Stimulated activated CD8-positive, alpha-beta memory T cell treated with anti-CD3 and anti-CD28 coated beads, Interleukin-12 subunit alpha, Interleukin-12 subunit beta, amount 100 ng/mL, for 1 hour (primary cell): ENCODE measurements at regions not wholly inside any gene's neighbourhood (a gene's known extent, or its start where the extent isn't known, plus 50 kb on each side); places are given as distances from the start of the nearest gene placed in this dataset.
"Not testable (repeated sequence)": the region's sequence is repeated elsewhere in the genome, so short reads cannot be mapped to it uniquely, and the experiment has no call there.

Experiments
- DNase-seq: peaks from one replicate; pipeline ENCODE4 v3.0.0-alpha.2; 2020; ENCODE audit warnings: low read depth

GRCh38 chr9:16278326-16278999 is 592.0 kb downstream of the BNC2 start:
- no peak for DNase-seq

- no peak for DNase-seq
Observed at GRCh38 chr9:16281707-16282106, 588.8 kb downstream of the BNC2 start.

DNA sequence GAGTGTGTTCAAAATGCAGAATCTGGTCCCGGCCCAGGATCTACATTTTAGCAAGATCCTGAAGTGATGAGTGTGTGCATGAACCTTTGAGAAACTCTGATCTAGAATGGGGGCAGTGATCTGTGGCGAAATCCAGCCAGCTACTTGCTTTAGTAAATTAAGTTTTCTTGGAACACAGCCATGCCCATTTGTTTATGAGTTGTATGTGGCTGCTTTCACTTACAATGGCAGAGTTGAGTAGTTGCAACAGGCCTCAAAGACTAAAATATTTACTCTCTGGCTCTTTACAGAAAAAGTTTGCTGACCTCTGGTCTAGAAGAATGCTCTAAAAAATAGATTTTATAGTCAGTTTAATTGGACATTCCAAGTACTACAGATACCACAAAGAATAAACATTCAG is 588.3 kb downstream of the BNC2 start:
- no peak for DNase-seq

DNA sequence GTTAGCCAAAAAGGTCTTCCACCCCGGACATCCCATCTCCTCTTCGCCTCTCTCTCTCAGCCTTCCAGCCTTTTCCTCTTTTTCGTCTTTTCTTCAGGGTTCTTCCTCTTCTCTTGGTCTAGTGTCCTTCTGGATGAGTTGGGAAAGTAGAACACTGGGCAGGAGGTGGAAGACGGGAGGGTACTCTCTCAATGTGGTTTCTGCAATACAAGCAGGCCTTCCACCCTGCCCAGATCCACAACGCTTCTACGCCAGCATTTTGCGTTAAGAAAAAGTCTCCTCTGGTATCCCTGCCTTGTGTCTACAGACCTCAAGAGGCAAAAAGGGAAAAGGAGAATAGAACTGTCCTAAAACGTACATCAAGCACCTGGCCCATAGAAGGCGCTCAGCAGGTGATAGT is 587.8 kb downstream of the BNC2 start:
- no peak for DNase-seq

GRCh38 chr9:16286160-16286559 is 584.3 kb downstream of the BNC2 start:
- no peak for DNase-seq

DNA sequence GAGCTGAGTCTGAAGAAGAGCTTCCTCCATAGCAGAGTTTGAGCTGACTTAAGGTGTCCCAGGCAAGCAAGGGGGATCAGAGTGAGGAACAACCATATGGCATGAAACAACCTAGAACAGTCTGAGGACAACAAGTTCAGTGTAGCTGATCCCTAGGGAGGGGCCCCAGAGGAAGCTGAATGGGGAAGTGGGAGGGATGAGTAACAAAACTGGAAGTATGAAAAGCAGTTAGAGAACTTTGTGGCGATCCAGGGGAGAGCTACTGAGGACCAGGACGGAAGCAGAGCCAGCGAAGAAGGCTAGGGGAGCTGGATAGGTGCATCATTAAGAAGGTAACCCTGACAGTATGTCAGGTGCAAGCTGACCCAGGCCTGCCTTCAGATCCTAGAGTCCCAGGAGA is 580.8 kb downstream of the BNC2 start:
- DNase-seq = no peak

DNA sequence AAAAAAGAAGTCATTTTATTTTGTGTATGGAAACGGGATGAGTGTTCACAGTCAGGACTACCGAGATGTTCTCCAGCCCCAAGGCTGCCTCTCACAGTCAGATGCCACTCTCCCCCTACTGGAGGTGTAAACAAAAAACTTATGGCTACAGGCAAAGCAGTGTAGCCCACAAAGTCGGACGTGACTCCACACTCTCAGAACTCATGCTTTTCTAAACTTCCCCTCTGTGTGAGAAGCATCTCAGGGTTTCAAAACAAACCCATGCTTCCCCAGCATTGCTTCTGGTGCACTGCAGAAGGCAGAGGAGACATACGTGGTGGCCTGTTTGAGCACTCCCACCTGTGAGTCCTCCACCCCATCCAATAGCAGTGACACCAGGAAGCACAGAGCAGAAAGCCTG is 580.3 kb downstream of the BNC2 start:
- DNase-seq = no peak

DNA sequence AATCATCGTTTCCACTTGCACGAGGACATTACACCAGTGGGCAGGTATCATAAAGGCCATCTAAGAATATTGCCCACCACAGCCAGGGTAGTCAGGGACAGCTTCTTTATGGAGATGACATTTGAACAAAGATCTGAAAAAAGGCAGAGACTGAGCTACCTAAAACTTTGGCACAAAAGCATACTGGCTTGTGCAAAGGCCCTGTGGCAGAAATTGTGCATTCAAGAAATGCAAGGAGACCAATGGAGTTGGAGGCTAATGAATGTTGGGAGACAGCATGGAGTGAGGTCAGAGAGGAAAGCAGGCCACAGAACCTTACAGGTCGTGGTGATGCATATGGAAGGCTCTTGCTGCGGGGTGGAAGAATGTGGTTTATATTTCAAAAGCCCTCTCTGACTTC is 578.5 kb downstream of the BNC2 start:
- no peak for DNase-seq

- no peak for DNase-seq
Observed at GRCh38 chr9:16293610-16294009, 576.9 kb downstream of the BNC2 start.

DNA sequence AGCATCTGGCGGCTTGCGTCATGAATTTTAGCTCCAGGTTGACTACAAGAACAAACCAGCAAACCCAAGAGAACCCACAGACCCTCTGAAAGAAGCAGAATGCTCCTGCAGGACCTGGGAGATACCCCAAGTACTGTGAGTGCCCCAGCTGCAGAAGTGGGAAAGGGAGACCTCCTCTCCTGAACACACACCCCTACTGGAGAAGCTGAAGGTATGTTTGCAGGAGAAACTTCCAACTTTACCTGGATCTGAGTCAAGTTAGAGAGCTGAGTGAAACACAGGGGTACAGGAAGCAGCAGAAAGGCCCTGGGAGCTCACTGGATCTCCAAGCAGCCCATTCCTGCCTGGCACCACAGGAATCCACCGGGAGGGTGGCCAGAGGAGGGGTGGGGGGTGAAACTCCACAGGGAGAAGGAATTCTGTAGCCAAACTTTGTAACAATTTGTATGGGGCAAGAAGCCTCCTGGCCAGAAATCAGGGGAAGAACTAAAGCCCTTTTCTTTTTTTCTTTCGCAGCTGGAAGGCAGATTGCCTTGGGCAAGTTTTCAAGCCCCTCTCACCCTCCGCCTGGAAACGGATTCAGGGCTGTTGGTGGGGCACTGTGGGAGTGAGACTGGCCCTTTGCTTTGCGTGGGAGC is 576.2 kb downstream of the BNC2 start:
- no peak for DNase-seq

GRCh38 chr9:16294940-16295339 is 575.5 kb downstream of the BNC2 start:
- DNase-seq = not testable (repeated sequence)

GRCh38 chr9:16299368-16299767 is 571.1 kb downstream of the BNC2 start:
- DNase-seq = not testable (repeated sequence)

DNA sequence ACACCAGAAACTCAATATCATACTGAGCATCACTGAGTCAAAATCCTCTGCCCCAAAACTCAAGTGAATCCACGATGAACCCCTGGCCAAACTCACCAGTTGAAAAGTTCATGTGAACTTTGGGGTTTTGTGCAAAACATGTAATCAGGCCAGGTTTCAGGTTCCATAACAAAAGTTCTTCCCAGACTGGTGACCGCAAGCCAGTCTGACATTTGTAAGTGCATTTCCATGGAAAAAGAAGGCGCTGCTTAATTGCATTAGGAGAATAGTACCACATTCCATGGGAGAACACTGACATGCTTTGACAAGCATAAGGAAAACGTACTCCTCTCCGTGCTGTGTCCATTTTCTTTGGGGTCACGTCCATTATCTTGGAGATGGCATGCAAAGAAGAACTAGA is 567.0 kb downstream of the BNC2 start:
- no peak for DNase-seq

DNA sequence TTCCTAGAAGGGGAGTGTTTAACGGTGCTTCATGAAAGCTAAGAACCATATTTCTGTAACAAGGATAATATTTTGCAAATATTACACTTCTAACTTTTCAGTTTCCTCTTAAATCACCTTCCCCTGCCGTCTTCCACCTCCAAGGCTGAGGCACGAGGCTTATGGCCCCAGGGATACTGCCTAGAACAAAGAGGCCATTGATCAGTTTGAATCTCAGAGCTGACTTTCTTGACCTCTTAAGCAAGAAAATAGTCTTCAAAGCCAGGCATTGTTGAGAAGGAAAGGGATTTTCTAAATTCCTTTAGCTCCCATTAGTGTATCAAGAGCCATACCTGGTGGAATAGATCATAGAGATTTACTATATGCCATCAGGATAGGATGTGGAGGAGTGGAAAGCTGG is 566.2 kb downstream of the BNC2 start:
- no peak for DNase-seq

DNA sequence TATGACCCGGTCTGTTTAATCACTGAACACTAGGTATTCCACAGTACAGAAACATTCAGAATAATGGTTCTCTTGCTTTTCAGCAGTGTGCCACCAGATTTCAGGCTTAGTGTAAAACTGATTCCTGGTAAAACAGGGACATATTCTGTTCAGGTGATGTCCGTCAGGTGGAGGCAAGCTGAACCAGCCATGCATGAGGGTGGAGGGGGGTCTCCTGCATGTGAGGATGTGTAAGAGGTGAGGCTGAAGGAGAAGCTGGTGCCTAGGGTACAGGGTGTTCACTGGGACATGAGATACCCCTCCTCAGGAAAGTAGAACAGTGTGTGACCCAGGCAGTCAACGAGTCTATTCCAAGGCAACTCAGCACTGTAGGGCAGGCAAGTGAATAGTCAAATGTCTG is 563.9 kb downstream of the BNC2 start:
- DNase-seq = no peak

DNA sequence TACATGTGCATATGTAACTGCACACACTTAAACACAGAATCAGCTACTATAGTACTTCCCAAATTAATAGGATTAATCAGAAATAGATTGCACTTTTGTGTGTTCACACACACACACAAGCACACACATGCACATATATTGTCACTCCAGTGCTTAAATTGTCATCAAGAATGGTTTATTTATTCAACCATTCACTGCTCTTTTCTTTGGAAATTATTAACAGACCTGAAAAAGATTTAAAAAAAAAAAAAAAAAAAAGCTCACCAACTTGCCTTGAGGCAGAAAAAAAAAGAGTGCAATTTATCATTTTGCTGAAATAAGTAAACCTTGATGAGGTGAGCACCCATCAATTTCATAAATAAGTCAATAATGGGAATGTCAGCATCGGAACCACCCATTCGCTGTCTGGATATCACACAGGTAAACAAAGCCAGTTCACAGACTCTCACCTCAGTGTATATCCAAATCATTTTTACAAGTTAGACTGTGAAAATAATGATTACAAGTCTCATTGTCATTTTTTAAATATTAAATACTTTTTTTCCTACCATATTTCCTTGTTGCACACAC is 562.8 kb downstream of the BNC2 start:
- no peak for DNase-seq

GRCh38 chr9:16308645-16309044 is 561.8 kb downstream of the BNC2 start:
- no peak for DNase-seq

DNA sequence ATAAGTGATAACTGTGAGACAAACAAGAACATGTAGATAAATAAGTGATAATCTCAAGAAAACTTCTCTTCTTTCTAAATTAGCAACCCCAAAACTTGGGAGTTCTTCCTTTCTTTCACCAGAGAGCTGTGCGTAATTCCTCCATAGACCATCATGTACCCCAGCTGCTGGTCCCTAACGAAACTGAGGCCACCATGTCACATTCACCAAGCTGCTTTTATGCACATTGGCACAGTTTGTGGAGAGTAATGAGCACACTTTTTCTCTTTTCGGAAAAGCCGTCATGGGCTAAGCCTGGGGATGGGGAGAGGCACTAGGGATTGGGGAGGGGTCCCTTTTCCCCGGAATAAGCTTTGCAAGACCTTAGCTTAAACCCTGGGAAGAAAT is 561.4 kb downstream of the BNC2 start:
- DNase-seq = no peak

- no peak for DNase-seq
Observed at GRCh38 chr9:16309469-16310271, 560.8 kb downstream of the BNC2 start.

DNA sequence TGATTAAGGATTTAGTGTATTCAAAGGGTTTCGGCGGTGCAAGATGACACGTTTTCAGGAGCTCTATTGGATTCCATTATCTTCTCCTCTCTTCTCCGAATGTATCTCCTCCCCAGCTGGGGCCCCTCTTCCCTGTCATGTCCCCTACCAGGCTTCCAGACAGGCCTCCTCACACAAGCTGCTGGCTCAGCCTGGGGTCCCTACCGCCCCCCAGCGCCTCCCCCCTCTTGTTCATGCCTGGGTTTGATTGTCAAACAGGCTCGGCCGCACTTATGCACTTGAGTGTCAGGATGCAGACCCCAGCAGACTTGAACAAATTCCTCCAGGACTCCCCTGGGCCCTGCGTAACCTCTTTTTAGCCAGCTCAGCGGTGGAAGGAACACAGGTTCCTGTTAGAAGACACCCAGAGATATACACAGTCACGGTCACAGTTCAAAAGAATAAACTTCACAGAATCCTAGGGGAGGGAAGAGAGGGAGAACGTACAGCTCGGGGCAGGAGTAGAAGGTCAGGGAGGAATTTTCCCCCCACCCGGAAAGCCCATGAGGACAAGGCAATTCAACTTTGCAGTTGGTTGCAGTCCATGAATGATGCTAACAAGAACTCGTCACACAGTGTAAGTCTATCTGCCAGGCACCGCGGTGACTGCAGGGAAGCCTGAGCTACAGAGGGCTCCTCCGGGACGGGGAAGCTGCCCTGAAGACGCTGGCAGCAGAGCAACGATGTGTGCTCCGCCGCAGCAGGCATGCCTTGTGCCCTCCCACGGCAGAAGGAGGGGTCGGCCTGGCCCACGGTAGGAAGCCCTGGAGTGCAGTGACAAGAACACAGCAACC is 560.0 kb downstream of the BNC2 start:
- no peak for DNase-seq

- DNase-seq = no peak
Observed at GRCh38 chr9:16312116-16312515, 558.4 kb downstream of the BNC2 start.

- DNase-seq = no peak
Observed at GRCh38 chr9:16312962-16313546, 557.4 kb downstream of the BNC2 start.
